Suppressor macrophage treated with lipopolysaccharide for 4 hours (primary cell): ENCODE measurements at regions not wholly inside any gene's neighbourhood (a gene's known extent, or its start where the extent isn't known, plus 50 kb on each side); places are given as distances from the start of the nearest gene placed in this dataset.
A peak's percentile ranks its signal among the peaks of the same experiment; 100 is the strongest.
"Not testable (repeated sequence)": the region's sequence is repeated elsewhere in the genome, so short reads cannot be mapped to it uniquely, and the experiment has no call there.

Experiments used
- DNase-seq: peaks from one replicate; pipeline ENCODE4 v3.0.0-alpha.2; 2020

- no peak for DNase-seq
Measured at GRCh38 chr5:18607570-18607969, 973.3 kb downstream of the TAF11L14 start.

- not testable (repeated sequence) for DNase-seq
Measured at GRCh38 chr5:18617191-18617590, 982.9 kb downstream of the TAF11L14 start.

GRCh38 chr5:18630458-18631045 is 996.3 kb downstream of the TAF11L14 start:
- no peak for DNase-seq

- no peak for DNase-seq
Measured at GRCh38 chr5:18652404-18653215, 1018.4 kb downstream of the TAF11L14 start.

- no peak for DNase-seq
Measured at GRCh38 chr5:18653216-18653752, 1019.0 kb downstream of the TAF11L14 start.

- no peak for DNase-seq
Measured at GRCh38 chr5:18660511-18660910, 1026.3 kb downstream of the TAF11L14 start.

GRCh38 chr5:18662231-18662630 is 1028.0 kb downstream of the TAF11L14 start:
- DNase-seq, result no peak

GRCh38 chr5:18674212-18674611 is 1040.0 kb downstream of the TAF11L14 start:
- not testable (repeated sequence) for DNase-seq

- DNase-seq, result no peak
Measured at GRCh38 chr5:18675041-18675440, 1040.8 kb downstream of the TAF11L14 start.

- no peak for DNase-seq
Measured at GRCh38 chr5:18686253-18686652, 1052.0 kb downstream of the TAF11L14 start.

- DNase-seq, result no peak
Measured at GRCh38 chr5:18687429-18687828, 1053.2 kb downstream of the TAF11L14 start.

GRCh38 chr5:18699681-18700080 is 1065.4 kb downstream of the TAF11L14 start:
- no peak for DNase-seq

GRCh38 chr5:18702821-18703220 is 1068.6 kb downstream of the TAF11L14 start:
- DNase-seq, result peak; percentile 9

- DNase-seq, result peak; percentile 75
Measured at GRCh38 chr5:18712936-18713485, 1078.8 kb downstream of the TAF11L14 start.

GRCh38 chr5:18720002-18720401 is 1085.7 kb downstream of the TAF11L14 start:
- no peak for DNase-seq

GRCh38 chr5:18732556-18733479 is 1098.6 kb downstream of the TAF11L14 start:
- no peak for DNase-seq

GRCh38 chr5:18736051-18736398 is 1101.8 kb downstream of the TAF11L14 start:
- DNase-seq, result no peak

GRCh38 chr5:18736736-18737135 is 1102.5 kb downstream of the TAF11L14 start:
- not testable (repeated sequence) for DNase-seq

- DNase-seq, result no peak
Measured at GRCh38 chr5:18740301-18740700, 1106.0 kb downstream of the TAF11L14 start.

- DNase-seq, result no peak
Measured at GRCh38 chr5:18742830-18743229, 1108.6 kb downstream of the TAF11L14 start.

- DNase-seq, result no peak
Measured at GRCh38 chr5:18744441-18744840, 1110.2 kb downstream of the TAF11L14 start.

- peak; percentile 47 for DNase-seq
Measured at GRCh38 chr5:18745042-18745987, 1111.1 kb downstream of the TAF11L14 start.
